CD14-positive monocyte (primary cell): ENCODE measurements at regions not wholly inside any gene's neighbourhood (a gene's known extent, or its start where the extent isn't known, plus 50 kb on each side); places are given as distances from the start of the nearest gene placed in this dataset.

Experiments
- DNase-seq, 3 donors: peaks; one replicate each; pipeline ENCODE4 v3.0.0-alpha.2; 2011 to 2022
- H2AFZ ChIP-seq: 2 replicates; pipeline ENCODE4 v1.6.0; 2012; ENCODE audit warnings: mild to moderate bottlenecking, low read depth, low read length, inconsistent platforms; ENCODE audit not compliant: insufficient read depth, poor library complexity, severe bottlenecking
- H3K27ac ChIP-seq, 2 donors: 1 replicate in 1 of 2; 2 replicates in 1 of 2; pipeline ENCODE4 v1.5.1; 2012 to 2013; ENCODE audit warnings: low read length in 2 of 2, control low read depth in 1 of 2, inconsistent platforms in 1 of 2, low read depth in 1 of 2, mild to moderate bottlenecking in 1 of 2
- H3K27me3 ChIP-seq, 2 donors: one replicate each; pipeline versions ENCODE4 v1.6.0 to v1.6.1; 2011 to 2013; ENCODE audit warnings: low read length in 2 of 2; ENCODE audit not compliant: control insufficient read depth in 2 of 2, insufficient read depth in 2 of 2
- H3K36me3 ChIP-seq, 2 donors: replicated peaks in 1 of 2; 1 replicate in 1 of 2; 2 replicates in 1 of 2; pipeline versions ENCODE4 v1.5.1 to v1.6.1; 2012 to 2013; ENCODE audit warnings: low read length in 2 of 2, control low read depth in 1 of 2, inconsistent platforms in 1 of 2, mild to moderate bottlenecking in 1 of 2; ENCODE audit not compliant: insufficient read depth in 2 of 2, control insufficient read depth in 1 of 2
- H3K4me1 ChIP-seq, 2 donors: 1 replicate in 1 of 2; 2 replicates in 1 of 2; pipeline versions ENCODE4 v1.5.1 to v1.6.1; 2012 to 2013; ENCODE audit warnings: low read length in 2 of 2, control low read depth in 1 of 2, inconsistent platforms in 1 of 2, mild to moderate bottlenecking in 1 of 2, moderate library complexity in 1 of 2; ENCODE audit not compliant: insufficient read depth in 2 of 2, control insufficient read depth in 1 of 2
- H3K4me2 ChIP-seq: replicated peaks from 2 replicates; pipeline ENCODE3; 2012; ENCODE audit warnings: low read length, moderate library complexity, mild to moderate bottlenecking; ENCODE audit not compliant: poor library complexity, severe bottlenecking; ENCODE audit errors: extremely low read depth
- H3K4me3 ChIP-seq, 3 experiments: fragments of 200-600 bp in 1 of 3; sonication (generic) in 1 of 3; replicated peaks in 1 of 3; 1 replicate in 2 of 3; 2 replicates in 1 of 3; pipeline ENCODE4 v1.5.1; 2011 to 2013; ENCODE audit warnings: low read length in 3 of 3, mild to moderate bottlenecking in 3 of 3, control low read depth in 2 of 3, low read depth in 2 of 3, inconsistent platforms in 1 of 3, moderate library complexity in 1 of 3
- H3K79me2 ChIP-seq: 2 replicates; pipeline ENCODE4 v1.6.0; 2012; ENCODE audit warnings: mild to moderate bottlenecking, control low read depth, inconsistent platforms, low read length, moderate library complexity; ENCODE audit not compliant: insufficient read depth
- H3K9ac ChIP-seq: 2 replicates; pipeline ENCODE4 v1.6.0; 2017; ENCODE audit warnings: low read length, mild to moderate bottlenecking; ENCODE audit not compliant: insufficient read depth, poor library complexity, severe bottlenecking
- H3K9me3 ChIP-seq, 2 donors: replicated peaks in 1 of 2; 1 replicate in 1 of 2; 2 replicates in 1 of 2; pipeline versions ENCODE4 v1.5.1 to v1.6.1; 2012 to 2013; ENCODE audit warnings: low read length in 2 of 2, control low read depth in 1 of 2; ENCODE audit not compliant: control insufficient read depth in 1 of 2, insufficient read depth in 1 of 2
- H4K20me1 ChIP-seq: 2 replicates; pipeline ENCODE4 v1.6.0; 2012; ENCODE audit warnings: mild to moderate bottlenecking, low read length, control low read depth, moderate library complexity; ENCODE audit not compliant: insufficient read depth
- H3K27ac Mint-ChIP-seq, 7 donors: one replicate each; pipeline ENCODE4 v1.8.0; 2020; ENCODE audit warnings: mild to moderate bottlenecking in 7 of 7, mixed read lengths in 7 of 7, moderate library complexity in 6 of 7, inconsistent platforms in 2 of 7
- H3K27me3 Mint-ChIP-seq, 3 donors: one replicate each; pipeline ENCODE4 v1.8.0; 2021 to 2022; ENCODE audit warnings: low read depth in 3 of 3, mild to moderate bottlenecking in 3 of 3, mixed read lengths in 3 of 3, moderate library complexity in 3 of 3, inconsistent platforms in 1 of 3
- H3K36me3 Mint-ChIP-seq, 2 donors: one replicate each; pipeline ENCODE4 v1.8.0; 2020; ENCODE audit warnings: mixed read lengths in 2 of 2, inconsistent platforms in 1 of 2, mild to moderate bottlenecking in 1 of 2
- H3K4me1 Mint-ChIP-seq: one replicate; pipeline ENCODE4 v1.8.0; 2020; ENCODE audit warnings: mild to moderate bottlenecking, mixed read lengths
- H3K4me3 Mint-ChIP-seq, 2 donors: one replicate each; pipeline ENCODE4 v1.8.0; 2020; ENCODE audit warnings: mild to moderate bottlenecking in 2 of 2, mixed read lengths in 2 of 2, moderate library complexity in 1 of 2
- H3K9me3 Mint-ChIP-seq, 7 donors: one replicate each; pipeline ENCODE4 v1.8.0; 2020 to 2022; ENCODE audit warnings: mixed read lengths in 7 of 7, mild to moderate bottlenecking in 6 of 7, moderate library complexity in 6 of 7, inconsistent platforms in 2 of 7
- WGBS: methylation state at CpG from one replicate; pipeline ENCODE4 v1.1.5; 2013; ENCODE audit warnings: missing lambda C conversion rate; ENCODE audit not compliant: insufficient coverage; 5-methylcytosine and 5-hydroxymethylcytosine counted together
- intact Hi-C, 2 donors: fragments of 100-400 bp; cut with micrococcal nuclease; formaldehyde crosslinking; loops; one replicate each; pipeline versions ENCODE4 v1.15.0 to v1.15.1; 2023
- TF ChIP-seq, protein P1 (sequence below): fragments of 200-600 bp; IDR thresholded peaks from one replicate; pipeline ENCODE4 v1.8.0; 2022; ENCODE audit warnings: antibody characterized with exemption, mild to moderate bottlenecking

DNA sequence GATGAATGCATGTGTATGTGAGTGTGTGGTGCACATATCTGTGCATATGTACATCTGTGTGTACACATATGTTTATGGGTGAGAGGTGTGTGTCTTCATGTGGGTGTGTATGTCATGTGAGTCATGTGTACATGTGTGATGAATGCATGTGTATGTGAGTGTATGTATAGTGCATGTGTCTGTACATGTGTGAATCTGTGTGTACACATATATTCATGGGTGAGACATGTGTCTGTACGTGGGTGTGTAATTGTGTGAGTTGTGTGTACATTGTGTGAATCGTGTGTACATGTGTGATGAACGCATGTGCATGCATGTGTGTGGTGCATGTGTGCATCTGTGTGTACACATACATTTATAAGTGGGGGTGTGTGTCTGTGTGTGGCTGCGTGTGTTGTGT, 146.9 kb upstream of the TMEM132C start:
- Histone ChIP-seq H3K9ac (no peak overlapping the region), H3K36me3 (no peaks in the 10 kb centered on the region), H3K4me2 (no peak overlapping the region), H3K9me3 (peaks cover 42 to 56% of the 10 kb centered on the region in 2 donors), H3K4me3 (no peak overlapping the region), H3K27ac (no peak overlapping the region), H2AFZ (no peak overlapping the region), H3K79me2 (no peaks in the 10 kb centered on the region), H3K4me1 (no peaks in the 10 kb centered on the region), H3K27me3 (no peaks in the 10 kb centered on the region), H4K20me1 (no peaks in the 10 kb centered on the region)
- Mint-ChIP-seq H3K4me3 (no peak overlapping the region), H3K36me3 (no peaks in the 10 kb centered on the region), H3K27me3 (peaks cover 0 to 2% (median 0%) of the 10 kb centered on the region in 3 donors), H3K9me3 (peaks cover 4 to 25% (median 12%) of the 10 kb centered on the region in 7 donors), H3K4me1 (no peaks in the 10 kb centered on the region), H3K27ac (no peak overlapping the region)
- TF ChIP-seq, protein P1, sequence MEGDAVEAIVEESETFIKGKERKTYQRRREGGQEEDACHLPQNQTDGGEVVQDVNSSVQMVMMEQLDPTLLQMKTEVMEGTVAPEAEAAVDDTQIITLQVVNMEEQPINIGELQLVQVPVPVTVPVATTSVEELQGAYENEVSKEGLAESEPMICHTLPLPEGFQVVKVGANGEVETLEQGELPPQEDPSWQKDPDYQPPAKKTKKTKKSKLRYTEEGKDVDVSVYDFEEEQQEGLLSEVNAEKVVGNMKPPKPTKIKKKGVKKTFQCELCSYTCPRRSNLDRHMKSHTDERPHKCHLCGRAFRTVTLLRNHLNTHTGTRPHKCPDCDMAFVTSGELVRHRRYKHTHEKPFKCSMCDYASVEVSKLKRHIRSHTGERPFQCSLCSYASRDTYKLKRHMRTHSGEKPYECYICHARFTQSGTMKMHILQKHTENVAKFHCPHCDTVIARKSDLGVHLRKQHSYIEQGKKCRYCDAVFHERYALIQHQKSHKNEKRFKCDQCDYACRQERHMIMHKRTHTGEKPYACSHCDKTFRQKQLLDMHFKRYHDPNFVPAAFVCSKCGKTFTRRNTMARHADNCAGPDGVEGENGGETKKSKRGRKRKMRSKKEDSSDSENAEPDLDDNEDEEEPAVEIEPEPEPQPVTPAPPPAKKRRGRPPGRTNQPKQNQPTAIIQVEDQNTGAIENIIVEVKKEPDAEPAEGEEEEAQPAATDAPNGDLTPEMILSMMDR: no peak
- DNase-seq: no peak
- WGBS: 98% methylated on average over 4 of the region's 4 CpGs
- intact Hi-C loops: no loop called here

DNA sequence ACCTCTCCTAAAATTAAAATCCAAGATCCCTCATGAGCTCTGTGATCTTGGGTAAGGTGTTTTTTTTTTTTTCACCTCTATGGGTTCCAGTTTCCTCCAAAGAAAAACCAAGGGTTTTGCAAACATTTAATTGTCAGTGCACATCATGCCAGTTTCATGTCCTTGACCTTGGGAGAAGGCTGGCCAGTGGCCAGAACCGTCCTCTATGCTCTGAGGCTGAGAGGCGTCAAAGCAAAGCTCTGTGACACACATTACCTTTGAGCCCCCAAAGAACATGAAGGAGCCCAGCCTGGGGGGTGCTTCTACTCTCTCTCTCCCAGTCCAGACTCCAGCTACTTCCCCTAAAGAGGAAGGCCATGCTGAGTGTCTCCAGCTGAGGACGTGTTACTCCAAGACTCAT, 145.5 kb upstream of the TMEM132C start:
- peaks cover 4 to 24% (median 11%) of the 10 kb centered on the region in 7 donors for H3K9me3 Mint-ChIP-seq
- no peak overlapping the region for H3K27ac ChIP-seq
- H3K4me1 ChIP-seq: no peaks in the 10 kb centered on the region
- no peaks in the 10 kb centered on the region for H3K4me1 Mint-ChIP-seq
- H3K27me3 Mint-ChIP-seq: peaks cover 0 to 2% (median 0%) of the 10 kb centered on the region in 3 donors
- no peak overlapping the region for H2AFZ ChIP-seq
- H4K20me1 ChIP-seq: no peaks in the 10 kb centered on the region
- H3K36me3 ChIP-seq: no peaks in the 10 kb centered on the region
- no peaks in the 10 kb centered on the region for H3K79me2 ChIP-seq
- no CpG with 5 or more reads among the region's 3 CpGs for WGBS
- H3K4me3 ChIP-seq: no peak overlapping the region
- H3K9me3 ChIP-seq: peaks cover 37 to 56% of the 10 kb centered on the region in 2 donors
- no peak overlapping the region for H3K9ac ChIP-seq
- DNase-seq: no peak
- TF ChIP-seq, protein P1: no peak
- H3K4me3 Mint-ChIP-seq: no peak overlapping the region
- intact Hi-C loops: no loop called here
- no peaks in the 10 kb centered on the region for H3K36me3 Mint-ChIP-seq
- no peak overlapping the region for H3K4me2 ChIP-seq
- H3K27ac Mint-ChIP-seq: no peak overlapping the region
- no peaks in the 10 kb centered on the region for H3K27me3 ChIP-seq
